HG02610 (cell line): ENCODE measurements at regions not wholly inside any gene's neighbourhood (a gene's known extent, or its start where the extent isn't known, plus 50 kb on each side); places are given as distances from the start of the nearest gene placed in this dataset.

Source experiments
- ATAC-seq: cut with Tn5 transposase; IDR thresholded peaks from one replicate; pipeline ENCODE4 v1.9.1; 2021; ENCODE audit warnings: mild to moderate bottlenecking, moderate library complexity; ENCODE audit not compliant: unreplicated experiment

- ATAC-seq = no peak
These were observed 288.8 kb upstream of the NFE2L3 start for GRCh38 chr7:25863005-25863728.

- ATAC-seq = no peak
These were observed 288.3 kb upstream of the NFE2L3 start for GRCh38 chr7:25863729-25864110.

- no peak for ATAC-seq
These were observed 287.5 kb upstream of the NFE2L3 start for GRCh38 chr7:25864511-25864910.

- no peak for ATAC-seq
These were observed 286.9 kb upstream of the NFE2L3 start for GRCh38 chr7:25864943-25865751.

GRCh38 chr7:25868509-25868908, 283.5 kb upstream of the NFE2L3 start:
- ATAC-seq = no peak

GRCh38 chr7:25870574-25870973, 281.4 kb upstream of the NFE2L3 start:
- ATAC-seq = no peak

- ATAC-seq = no peak
These were observed 275.9 kb upstream of the NFE2L3 start for GRCh38 chr7:25876092-25876491.

GRCh38 chr7:25877802-25878789, 273.9 kb upstream of the NFE2L3 start:
- no peak for ATAC-seq

GRCh38 chr7:25879799-25880198, 272.2 kb upstream of the NFE2L3 start:
- ATAC-seq = no peak

- no peak for ATAC-seq
These were observed 270.5 kb upstream of the NFE2L3 start for GRCh38 chr7:25881317-25882037.

- no peak for ATAC-seq
These were observed 269.7 kb upstream of the NFE2L3 start for GRCh38 chr7:25882151-25882773.

GRCh38 chr7:25884265-25884828, 267.7 kb upstream of the NFE2L3 start:
- no peak for ATAC-seq

- no peak for ATAC-seq
These were observed 266.9 kb upstream of the NFE2L3 start for GRCh38 chr7:25885057-25885576.

- no peak for ATAC-seq
These were observed 265.4 kb upstream of the NFE2L3 start for GRCh38 chr7:25886387-25887240.

GRCh38 chr7:25887266-25887665, 264.7 kb upstream of the NFE2L3 start:
- ATAC-seq = no peak

- ATAC-seq = no peak
These were observed 264.0 kb upstream of the NFE2L3 start for GRCh38 chr7:25887795-25888559.

- no peak for ATAC-seq
These were observed 262.2 kb upstream of the NFE2L3 start for GRCh38 chr7:25889765-25890164.

- no peak for ATAC-seq
These were observed 260.4 kb upstream of the NFE2L3 start for GRCh38 chr7:25891591-25891990.
